Thyroid gland (tissue), 4 donors: ENCODE measurements at regions not wholly inside any gene's neighbourhood (a gene's known extent, or its start where the extent isn't known, plus 50 kb on each side); places are given as distances from the start of the nearest gene placed in this dataset.

Experiments
- POLR2A ChIP-seq, 2 donors: fragments of 450-650 bp; IDR thresholded peaks; one replicate each; pipeline ENCODE4 v1.6.1; 2017; ENCODE audit warnings: antibody characterized with exemption in 2 of 2, mild to moderate bottlenecking in 2 of 2, moderate library complexity in 1 of 2
- TF ChIP-seq, protein P1 (sequence below), 6 experiments: fragments of 200-600 bp in 3 of 6; fragments of 450-650 bp in 3 of 6; sonication (generic) in 3 of 6; IDR thresholded peaks; one replicate each; pipeline ENCODE4 v1.5.1; 2016 to 2019; ENCODE audit warnings: antibody characterized with exemption in 6 of 6, mild to moderate bottlenecking in 2 of 6, inconsistent platforms in 1 of 6, moderate library complexity in 1 of 6

GRCh38 chr1:58248072-58248471, 298.5 kb downstream of the OMA1 start:
- no peak for TF ChIP-seq POLR2A (IDR thresholded peaks at IDR 0.05)
- TF ChIP-seq, protein P1, sequence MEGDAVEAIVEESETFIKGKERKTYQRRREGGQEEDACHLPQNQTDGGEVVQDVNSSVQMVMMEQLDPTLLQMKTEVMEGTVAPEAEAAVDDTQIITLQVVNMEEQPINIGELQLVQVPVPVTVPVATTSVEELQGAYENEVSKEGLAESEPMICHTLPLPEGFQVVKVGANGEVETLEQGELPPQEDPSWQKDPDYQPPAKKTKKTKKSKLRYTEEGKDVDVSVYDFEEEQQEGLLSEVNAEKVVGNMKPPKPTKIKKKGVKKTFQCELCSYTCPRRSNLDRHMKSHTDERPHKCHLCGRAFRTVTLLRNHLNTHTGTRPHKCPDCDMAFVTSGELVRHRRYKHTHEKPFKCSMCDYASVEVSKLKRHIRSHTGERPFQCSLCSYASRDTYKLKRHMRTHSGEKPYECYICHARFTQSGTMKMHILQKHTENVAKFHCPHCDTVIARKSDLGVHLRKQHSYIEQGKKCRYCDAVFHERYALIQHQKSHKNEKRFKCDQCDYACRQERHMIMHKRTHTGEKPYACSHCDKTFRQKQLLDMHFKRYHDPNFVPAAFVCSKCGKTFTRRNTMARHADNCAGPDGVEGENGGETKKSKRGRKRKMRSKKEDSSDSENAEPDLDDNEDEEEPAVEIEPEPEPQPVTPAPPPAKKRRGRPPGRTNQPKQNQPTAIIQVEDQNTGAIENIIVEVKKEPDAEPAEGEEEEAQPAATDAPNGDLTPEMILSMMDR (IDR thresholded peaks at IDR 0.05), result no peak
